Prostate gland (tissue), 2 donors: ENCODE measurements at regions not wholly inside any gene's neighbourhood (a gene's known extent, or its start where the extent isn't known, plus 50 kb on each side); places are given as distances from the start of the nearest gene placed in this dataset.

Experiments
- CTCF ChIP-seq, 4 experiments: fragments of 200-600 bp in 2 of 4; fragments of 450-650 bp in 2 of 4; sonication (generic) in 2 of 4; IDR thresholded peaks; 1 replicate in 3 of 4; 2 replicates in 1 of 4; pipeline ENCODE4 v1.5.1; 2016 to 2019; ENCODE audit warnings: antibody characterized with exemption in 4 of 4, mild to moderate bottlenecking in 2 of 4, moderate library complexity in 2 of 4
- POLR2A ChIP-seq: fragments of 450-650 bp; IDR thresholded peaks from one replicate; pipeline ENCODE4 v1.6.1; 2016; ENCODE audit warnings: antibody characterized with exemption, mild to moderate bottlenecking

GRCh38 chr21:32930673-32931072 lies 95.1 kb upstream of the OLIG2 start:
- TF ChIP-seq CTCF (IDR thresholded peaks at IDR 0.05) (no peak), POLR2A (no peak)
